ENCODE measurements at regions not wholly inside any gene's neighbourhood (a gene's known extent, or its start where the extent isn't known, plus 50 kb on each side); places are given as distances from the start of the nearest gene placed in this dataset.
"Not testable (repeated sequence)": the region's sequence is repeated elsewhere in the genome, so short reads cannot be mapped to it uniquely, and the experiment has no call there.

- no peak for DNase-seq (ENCODE audit: low spot score)
Observed at GRCh38 chr17:70446446-70446845, 277.1 kb downstream of the KCNJ2 start.

GRCh38 chr17:70447588-70447987 lies 278.3 kb downstream of the KCNJ2 start:
- no peak for DNase-seq (ENCODE audit: low spot score)

- not testable (repeated sequence) for DNase-seq (ENCODE audit: low spot score)
Observed at GRCh38 chr17:70453075-70453474, 283.7 kb downstream of the KCNJ2 start.

DNA sequence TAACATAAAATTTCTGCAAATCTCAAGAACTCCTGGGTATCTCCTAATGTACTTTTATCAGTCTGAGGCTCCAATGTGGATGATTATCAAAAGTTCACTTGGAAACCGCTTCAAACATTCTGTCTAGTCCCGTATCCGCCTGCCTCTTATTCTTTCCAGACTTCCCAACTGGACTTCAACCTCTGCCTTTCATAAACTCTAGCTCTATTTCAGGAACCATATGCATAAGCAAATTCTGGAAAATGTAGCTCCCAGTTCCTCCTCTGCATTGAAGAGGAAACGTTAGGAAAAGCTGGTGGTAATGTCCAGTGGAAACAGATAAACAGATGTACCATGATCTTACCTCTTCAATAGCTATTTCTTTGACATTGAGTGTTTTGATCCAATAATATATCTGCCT lies 285.0 kb downstream of the KCNJ2 start:
- no peak for DNase-seq (ENCODE audit: low spot score)

DNA sequence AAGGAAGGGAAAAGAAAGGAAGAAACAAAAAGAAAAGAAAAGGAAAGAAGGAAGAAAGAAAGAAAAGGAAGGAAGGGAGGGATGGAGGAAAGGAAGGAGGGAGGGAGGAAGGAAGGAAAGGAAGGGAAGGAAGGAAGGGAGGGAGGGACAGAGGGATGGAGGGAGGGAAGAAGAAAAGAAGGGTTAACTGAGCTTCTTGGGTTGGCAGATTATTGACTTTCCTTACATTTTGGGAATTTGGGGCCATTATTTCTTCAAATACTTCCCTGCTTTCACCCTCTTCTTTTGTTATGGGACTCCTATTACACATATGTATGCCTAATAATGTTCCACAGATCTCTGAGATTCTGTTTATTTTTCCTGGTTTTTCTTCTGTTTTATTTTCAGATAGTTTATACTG lies 285.6 kb downstream of the KCNJ2 start:
- no peak for DNase-seq (ENCODE audit: low spot score)

DNA sequence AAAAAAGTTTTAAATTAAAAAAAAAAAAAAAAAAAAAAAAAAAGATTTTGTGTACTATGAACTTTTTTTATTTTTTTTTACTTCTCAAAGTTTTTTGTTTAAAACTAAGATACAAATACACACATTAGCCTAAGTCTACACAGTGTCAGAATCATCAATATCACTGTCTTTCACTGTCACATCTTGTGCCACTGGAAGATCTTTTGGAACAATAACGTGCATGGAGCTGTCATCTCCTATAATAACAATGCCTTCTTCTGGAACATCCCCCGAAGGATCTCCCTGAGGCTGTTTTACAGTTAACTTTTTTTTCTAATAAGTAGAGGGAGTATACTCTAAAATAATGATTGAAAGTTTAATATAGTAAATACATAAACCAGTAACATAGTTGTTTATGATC lies 295.7 kb downstream of the KCNJ2 start:
- DNase-seq (ENCODE audit: low spot score), result no peak

DNA sequence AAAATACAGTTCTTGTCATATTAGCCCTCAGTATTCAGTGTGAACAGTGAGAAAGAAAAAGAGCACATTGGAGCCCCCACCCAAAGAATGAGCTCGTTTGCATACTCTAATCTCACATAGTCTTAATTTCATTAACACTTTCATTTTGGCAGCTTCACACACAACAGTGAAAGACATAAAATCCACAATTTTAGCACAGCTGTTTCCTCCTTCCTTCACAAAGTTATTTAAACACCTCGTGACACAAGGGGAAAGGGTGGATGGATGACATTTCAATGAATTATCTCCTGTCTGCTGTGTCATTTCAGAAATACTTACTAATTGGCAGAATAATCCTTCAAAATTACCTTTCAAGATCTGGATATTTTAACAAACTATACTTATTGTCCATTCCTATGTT lies 299.3 kb downstream of the KCNJ2 start:
- no peak for DNase-seq (ENCODE audit: low spot score)

DNA sequence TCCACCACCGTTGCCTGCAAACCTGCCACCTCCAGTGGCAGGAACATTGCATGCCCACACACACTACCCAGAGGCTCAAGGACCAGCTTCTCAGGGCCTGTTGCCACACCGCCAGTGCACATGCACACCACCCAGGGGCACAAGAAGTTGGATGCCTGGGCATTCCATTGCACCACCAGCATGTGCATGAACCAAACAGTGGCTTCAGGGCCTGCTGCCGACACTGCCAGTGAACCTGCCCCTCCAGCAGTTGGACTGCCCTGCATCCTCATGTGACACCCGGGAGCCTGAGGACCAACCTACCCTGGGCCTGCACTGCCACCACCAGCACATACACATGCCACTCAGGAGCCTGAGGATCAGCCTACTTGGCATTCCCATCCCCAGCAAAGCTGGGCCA lies 303.7 kb downstream of the KCNJ2 start:
- no peak for DNase-seq (ENCODE audit: low spot score)

DNA sequence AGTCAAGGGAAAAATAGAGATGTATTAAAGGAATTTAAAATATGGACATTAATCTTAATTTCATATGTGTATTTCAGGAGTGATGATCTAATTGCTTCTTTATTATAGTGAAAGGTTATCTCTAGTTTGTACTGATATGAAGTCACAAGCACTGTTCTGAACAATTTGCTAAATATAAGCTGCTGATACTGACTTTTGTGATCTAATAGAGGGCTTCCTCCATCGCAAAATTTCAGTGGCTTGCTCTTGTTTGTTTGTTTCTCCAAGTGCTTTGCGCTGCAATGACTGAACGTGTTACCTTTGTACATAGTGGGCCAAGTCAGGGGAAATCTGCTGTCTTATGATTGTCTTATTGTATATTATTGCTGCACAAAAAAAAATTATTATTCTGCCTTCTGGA lies 307.0 kb downstream of the KCNJ2 start:
- no peak for DNase-seq (ENCODE audit: low spot score)

DNA sequence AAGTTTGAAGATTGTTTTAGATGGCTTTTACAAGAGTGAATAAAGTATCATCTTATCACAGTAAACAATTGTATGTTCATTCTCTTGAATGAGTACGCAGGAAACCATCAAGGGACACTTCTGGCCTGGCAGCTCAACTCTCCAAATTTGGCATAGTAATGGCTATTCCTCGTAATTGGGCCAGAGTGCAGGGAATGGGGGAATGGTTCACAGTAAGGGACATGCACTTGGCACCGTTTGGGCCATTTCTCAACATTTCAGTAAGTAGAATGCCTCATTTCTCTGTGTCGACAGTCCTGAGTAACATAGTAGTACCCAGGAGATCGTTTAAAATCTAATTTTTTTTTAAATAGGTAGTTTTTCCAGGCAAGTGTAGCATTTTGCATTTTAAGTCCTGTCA lies 309.6 kb downstream of the KCNJ2 start:
- no peak for DNase-seq (ENCODE audit: low spot score)

- no peak for DNase-seq (ENCODE audit: low spot score)
Observed at GRCh38 chr17:70479779-70480178, 310.4 kb downstream of the KCNJ2 start.

DNA sequence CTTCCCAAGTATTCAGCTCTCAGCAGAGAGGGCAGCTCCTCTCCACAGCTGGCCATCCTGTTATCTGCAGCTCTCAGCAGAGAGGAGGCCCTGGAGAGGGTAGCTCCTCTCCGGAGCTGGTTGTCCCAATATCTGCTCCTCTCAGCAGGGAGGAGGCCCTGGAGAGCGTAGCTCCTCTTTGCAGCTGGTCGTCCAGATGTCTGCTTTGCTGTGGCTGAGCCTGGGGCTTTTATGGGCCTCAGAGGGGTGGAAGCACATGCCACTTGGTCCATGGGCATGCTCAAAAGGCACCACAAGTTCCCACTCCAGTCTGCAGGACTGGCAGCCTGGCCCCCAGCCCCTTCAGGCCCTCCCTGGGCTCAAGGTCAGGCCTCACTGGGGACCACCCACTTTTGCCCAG lies 314.3 kb downstream of the KCNJ2 start:
- DNase-seq (ENCODE audit: low spot score), result no peak

DNA sequence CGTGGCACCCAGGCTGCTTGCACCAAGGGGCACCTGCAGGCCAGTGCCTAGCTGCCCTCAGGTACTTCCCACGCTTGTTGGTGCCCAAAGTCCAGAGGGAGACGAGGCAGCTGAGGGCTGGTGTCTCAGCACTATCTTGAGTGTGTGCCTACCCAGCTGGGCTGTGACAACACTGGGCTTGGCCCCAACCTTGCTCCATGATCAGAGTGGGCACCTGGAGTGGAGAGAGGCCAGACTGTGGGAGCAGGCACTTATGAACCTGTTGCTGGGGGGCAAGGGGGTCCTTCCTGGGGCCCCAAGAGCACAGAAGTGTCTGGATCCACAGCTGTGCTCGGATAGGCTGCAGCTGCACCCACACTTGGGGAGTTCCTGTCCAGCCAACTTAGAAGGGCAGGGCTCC lies 314.7 kb downstream of the KCNJ2 start:
- DNase-seq (ENCODE audit: low spot score), result no peak

DNA sequence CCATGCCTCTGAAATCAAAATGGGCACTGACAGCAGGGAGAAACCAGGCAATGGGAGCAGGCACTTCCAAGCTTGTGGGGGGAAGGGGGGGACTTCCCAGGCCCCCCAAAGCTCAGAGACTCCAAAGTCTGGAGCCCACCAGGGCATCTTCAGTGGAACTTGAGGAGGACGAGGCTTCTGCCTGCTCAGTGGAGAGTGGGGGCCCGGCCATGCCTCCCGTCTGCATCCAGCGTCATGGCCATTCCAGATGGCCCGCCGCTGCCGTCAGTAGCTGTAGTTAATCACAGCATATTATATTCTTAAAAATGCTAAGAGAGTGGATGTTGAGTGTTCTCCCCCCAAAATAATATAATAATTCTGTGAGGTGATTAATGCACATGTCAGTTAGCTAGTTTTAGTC lies 315.2 kb downstream of the KCNJ2 start:
- no peak for DNase-seq (ENCODE audit: low spot score)

DNA sequence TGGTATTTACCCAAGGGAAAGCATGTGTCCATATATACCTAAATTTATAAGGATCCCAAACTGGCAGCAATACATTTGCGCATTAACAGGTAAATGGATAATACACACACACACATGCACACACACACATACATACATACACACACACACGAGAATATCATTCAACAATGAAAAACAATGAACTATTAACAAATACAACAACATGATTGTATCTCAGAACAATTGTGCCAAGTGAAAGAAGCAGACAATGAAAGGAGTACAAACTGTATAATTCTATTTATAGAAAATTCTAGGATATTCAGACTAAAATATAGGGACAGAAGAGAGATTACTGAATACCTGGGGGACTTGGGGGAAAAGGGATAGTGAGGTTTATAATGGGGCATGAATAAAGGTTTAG lies 323.0 kb downstream of the KCNJ2 start:
- DNase-seq (ENCODE audit: low spot score), result peak; percentile 52

- no peak for DNase-seq (ENCODE audit: low spot score)
Observed at GRCh38 chr17:70493277-70493874, 324.0 kb downstream of the KCNJ2 start.

DNA sequence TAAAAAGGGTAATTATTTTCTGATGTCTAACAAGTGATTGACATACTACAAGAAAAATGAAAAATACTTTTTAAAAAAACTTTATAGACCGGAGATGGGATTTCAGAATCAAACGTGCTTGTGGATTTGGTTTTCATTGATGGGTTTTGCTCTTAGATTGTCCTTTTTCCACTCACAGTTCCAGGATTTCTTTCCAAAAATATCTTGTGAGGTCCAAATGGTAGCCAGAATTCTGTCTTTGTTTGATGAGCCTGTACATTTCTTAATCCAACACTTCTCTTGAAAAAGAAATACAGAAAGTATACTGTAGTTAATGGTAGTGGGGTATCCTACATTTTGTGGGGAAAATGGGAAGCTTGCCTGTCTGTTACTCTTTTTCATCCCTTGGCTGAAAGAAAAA lies 329.3 kb downstream of the KCNJ2 start:
- no peak for DNase-seq (ENCODE audit: low spot score)

DNA sequence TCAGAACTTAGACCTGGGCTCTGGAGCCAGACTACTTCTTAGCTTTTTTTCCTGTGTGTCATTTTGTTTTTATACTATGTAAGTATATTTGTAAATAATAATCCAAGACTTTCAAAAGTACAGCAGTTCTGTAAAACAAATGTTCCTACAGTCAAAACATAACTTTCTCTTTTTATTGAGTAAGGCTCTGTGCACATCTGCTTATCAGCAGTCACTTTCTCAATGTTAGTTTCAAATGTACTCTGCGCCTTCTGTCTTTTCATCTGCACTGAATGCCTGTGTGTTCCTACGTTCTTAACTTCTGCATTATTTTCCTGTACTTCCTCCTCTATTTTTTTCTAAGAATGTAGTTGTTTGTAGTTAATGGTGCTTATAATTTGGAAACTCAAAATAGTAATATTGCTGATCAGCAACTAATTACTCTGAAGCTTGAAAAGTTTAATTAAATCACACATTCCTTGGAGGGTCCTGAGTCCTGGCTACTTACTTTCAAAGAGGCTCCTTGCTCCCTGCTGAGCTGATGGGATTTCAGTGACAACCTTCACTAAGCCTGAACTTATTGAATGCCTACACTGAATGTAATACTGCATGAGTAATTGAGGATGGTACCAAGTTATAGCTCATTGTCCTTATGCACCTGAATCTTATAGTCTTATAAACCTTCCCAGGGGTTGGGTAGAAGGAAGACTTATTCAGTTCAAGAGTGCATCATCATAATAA lies 329.9 kb downstream of the KCNJ2 start:
- peak; percentile 37 for DNase-seq (ENCODE audit: low spot score)

- DNase-seq (ENCODE audit: low spot score), result no peak
Observed at GRCh38 chr17:70503449-70503848, 334.1 kb downstream of the KCNJ2 start.

GRCh38 chr17:70510288-70510687 lies 341.0 kb downstream of the KCNJ2 start:
- DNase-seq (ENCODE audit: low spot score), result no peak

- no peak for DNase-seq (ENCODE audit: low spot score)
Observed at GRCh38 chr17:70517816-70518215, 348.5 kb downstream of the KCNJ2 start.

GRCh38 chr17:70519300-70519699 lies 350.0 kb downstream of the KCNJ2 start:
- no peak for DNase-seq (ENCODE audit: low spot score)

DNA sequence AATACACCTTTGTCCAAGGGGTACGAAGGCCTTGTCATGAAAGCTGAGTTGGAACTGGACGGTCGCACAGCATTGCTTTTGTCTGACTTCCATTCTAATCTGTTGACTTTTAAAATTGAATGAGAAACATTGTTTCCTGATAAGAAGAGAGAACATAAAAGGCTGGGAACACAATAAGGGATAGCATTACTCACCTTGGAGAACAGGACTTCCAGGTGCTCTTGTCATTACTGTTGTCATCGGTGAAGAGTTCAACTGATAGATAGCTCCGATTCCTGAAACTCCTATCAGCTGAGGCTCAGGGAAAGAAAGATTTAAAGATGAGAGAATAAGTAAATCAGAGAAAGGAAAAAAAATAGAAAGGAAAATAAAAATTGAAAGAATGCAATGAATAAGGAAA lies 351.1 kb downstream of the KCNJ2 start:
- no peak for DNase-seq (ENCODE audit: low spot score)

DNA sequence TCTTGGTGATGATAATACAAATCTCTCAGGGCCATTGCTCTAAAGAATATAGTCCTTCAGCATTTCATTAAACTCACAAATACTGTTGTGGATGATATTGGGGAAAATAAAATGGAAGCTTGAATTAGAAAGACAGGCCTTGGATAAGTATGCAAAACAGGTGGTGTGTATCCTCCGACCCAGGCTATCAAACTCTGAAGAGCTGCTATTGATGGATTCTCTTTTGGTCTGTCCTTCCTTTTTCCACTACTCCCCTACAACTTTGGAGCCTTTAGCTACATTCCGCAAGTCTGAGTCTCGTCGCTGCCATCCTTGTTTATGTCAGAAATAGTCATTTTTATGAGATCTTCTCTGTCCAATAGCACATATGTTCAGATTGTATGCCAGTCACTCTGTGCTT lies 351.6 kb downstream of the KCNJ2 start:
- no peak for DNase-seq (ENCODE audit: low spot score)
